A549 (cell line): ENCODE measurements at regions not wholly inside any gene's neighbourhood (a gene's known extent, or its start where the extent isn't known, plus 50 kb on each side); places are given as distances from the start of the nearest gene placed in this dataset.

Source experiments
- BCL3 ChIP-seq: fragments of >200 bp; sonication (Bioruptor Twin); formaldehyde crosslinking; IDR thresholded peaks from 3 replicates; pipeline ENCODE4 v1.6.1; 2016
- FOXS1 ChIP-seq: fragments of 250-450 bp; sonication (Bioruptor Pico); IDR thresholded peaks from 2 replicates; pipeline ENCODE4 v1.5.0; 2020; ENCODE audit warnings: mild to moderate bottlenecking, moderate library complexity
- JUN ChIP-seq, 2 experiments: fragments of >200 bp; sonication (Bioruptor Twin); formaldehyde crosslinking; IDR thresholded peaks; 2 replicates in 1 of 2; 3 replicates in 1 of 2; pipeline ENCODE4 v1.6.1; 2016 to 2017
- POLR2A ChIP-seq: IDR thresholded peaks from 2 replicates; pipeline ENCODE4 v1.6.1; 2012; ENCODE audit warnings: mild to moderate bottlenecking, low read length
- RAD21 ChIP-seq, 2 experiments: fragments of >200 bp in 1 of 2; sonication (Bioruptor Twin) in 1 of 2; formaldehyde crosslinking in 1 of 2; IDR thresholded peaks in 1 of 2; conservative IDR thresholded peaks in 1 of 2; 2 replicates in 1 of 2; 3 replicates in 1 of 2; pipeline ENCODE4 v1.6.1; 2012 to 2018; ENCODE audit warnings: inconsistent platforms in 1 of 2
- ZNF302 ChIP-seq: fragments of 250-450 bp; sonication (Bioruptor Pico); IDR thresholded peaks from 2 replicates; pipeline ENCODE4 v1.9.0; 2021; ENCODE audit warnings: inconsistent platforms, mild to moderate bottlenecking, moderate library complexity
- TF ChIP-seq, protein P1 (sequence below): fragments of >200 bp; sonication (Bioruptor Twin); formaldehyde crosslinking; IDR thresholded peaks from 3 replicates; pipeline ENCODE4 v1.5.1; 2016

DNA sequence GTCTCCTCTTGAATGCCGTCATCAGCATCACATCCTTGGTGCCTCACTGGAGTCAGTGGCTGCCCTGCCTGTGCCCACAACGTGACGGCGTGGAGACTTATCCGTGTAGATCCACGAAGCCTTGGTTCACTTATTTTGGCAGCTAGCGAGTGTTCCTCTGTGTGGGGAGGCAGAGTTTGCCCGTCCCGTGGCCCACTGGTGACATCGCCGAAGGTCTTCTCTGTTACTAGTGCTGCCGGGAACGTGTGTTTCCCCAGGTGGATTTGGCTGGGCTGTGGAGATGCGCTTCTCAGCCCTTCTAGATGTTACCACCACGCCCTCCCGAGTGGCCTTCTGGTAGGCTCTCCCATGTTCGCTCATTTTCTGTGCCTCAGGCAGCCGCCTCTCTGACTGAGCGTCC is 169.6 kb downstream of the SEC14L1 start:
- no peak for TF ChIP-seq BCL3
- no peak for TF ChIP-seq JUN (IDR thresholded peaks at IDR 0.05)
- TF ChIP-seq POLR2A, result no peak
- no peak for TF ChIP-seq ZNF302 (CRISPR knock-in tag)
- TF ChIP-seq RAD21 (conservative IDR thresholded peaks at IDR 0.05 in 1 of 2, IDR thresholded peaks at IDR 0.05 in 1 of 2), result no peak
- TF ChIP-seq, protein P1, sequence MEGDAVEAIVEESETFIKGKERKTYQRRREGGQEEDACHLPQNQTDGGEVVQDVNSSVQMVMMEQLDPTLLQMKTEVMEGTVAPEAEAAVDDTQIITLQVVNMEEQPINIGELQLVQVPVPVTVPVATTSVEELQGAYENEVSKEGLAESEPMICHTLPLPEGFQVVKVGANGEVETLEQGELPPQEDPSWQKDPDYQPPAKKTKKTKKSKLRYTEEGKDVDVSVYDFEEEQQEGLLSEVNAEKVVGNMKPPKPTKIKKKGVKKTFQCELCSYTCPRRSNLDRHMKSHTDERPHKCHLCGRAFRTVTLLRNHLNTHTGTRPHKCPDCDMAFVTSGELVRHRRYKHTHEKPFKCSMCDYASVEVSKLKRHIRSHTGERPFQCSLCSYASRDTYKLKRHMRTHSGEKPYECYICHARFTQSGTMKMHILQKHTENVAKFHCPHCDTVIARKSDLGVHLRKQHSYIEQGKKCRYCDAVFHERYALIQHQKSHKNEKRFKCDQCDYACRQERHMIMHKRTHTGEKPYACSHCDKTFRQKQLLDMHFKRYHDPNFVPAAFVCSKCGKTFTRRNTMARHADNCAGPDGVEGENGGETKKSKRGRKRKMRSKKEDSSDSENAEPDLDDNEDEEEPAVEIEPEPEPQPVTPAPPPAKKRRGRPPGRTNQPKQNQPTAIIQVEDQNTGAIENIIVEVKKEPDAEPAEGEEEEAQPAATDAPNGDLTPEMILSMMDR, result no peak
- no peak for TF ChIP-seq FOXS1 (CRISPR knock-in tag)
